ENCODE measurements at regions not wholly inside any gene's neighbourhood (a gene's known extent, or its start where the extent isn't known, plus 50 kb on each side); places are given as distances from the start of the nearest gene placed in this dataset.
"Not testable (repeated sequence)": the region's sequence is repeated elsewhere in the genome, so short reads cannot be mapped to it uniquely, and the experiment has no call there.

DNA sequence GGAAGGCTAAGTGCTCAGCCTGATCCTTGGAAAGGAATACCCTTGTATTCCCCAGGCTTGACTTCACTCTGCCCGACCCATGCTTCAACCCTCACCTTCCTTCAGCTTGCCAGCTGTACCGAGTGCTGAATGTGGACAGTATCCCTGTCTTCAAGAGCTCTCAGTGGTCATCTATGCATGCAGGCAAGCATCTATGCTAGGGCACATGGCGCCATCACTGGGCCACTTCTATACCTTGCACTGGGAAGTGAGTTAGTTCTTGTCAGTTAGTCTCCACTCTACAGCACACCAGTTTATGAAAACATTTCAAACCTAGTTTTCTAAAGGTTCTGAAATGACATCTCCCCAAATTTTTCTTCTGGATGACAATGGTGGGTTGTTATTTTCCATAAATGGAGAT, 82.0 kb upstream of the MYRIP start:
- no peaks in the 10 kb centered on the region for H3K4me1 Mint-ChIP-seq (ENCODE audit: low read depth)
- no peak overlapping the region for H3K27ac Mint-ChIP-seq
- DNase-seq (ENCODE audit: low spot score) = no peak
- no peak overlapping the region for H3K4me3 Mint-ChIP-seq
- no peaks in the 10 kb centered on the region for H3K36me3 Mint-ChIP-seq (ENCODE audit: low read depth)
- intact Hi-C loops (cut with micrococcal nuclease) = no loop called here
- H3K27me3 Mint-ChIP-seq (ENCODE audit: insufficient read depth) = no peaks in the 10 kb centered on the region
- H3K9me3 Mint-ChIP-seq = no peaks in the 10 kb centered on the region

- H3K27me3 Mint-ChIP-seq (ENCODE audit: insufficient read depth) = no peaks in the 10 kb centered on the region
- H3K36me3 Mint-ChIP-seq (ENCODE audit: low read depth) = no peaks in the 10 kb centered on the region
- intact Hi-C loops (cut with micrococcal nuclease) = no loop called here
- H3K9me3 Mint-ChIP-seq = no peaks in the 10 kb centered on the region
- no peak overlapping the region for H3K27ac Mint-ChIP-seq
- no peaks in the 10 kb centered on the region for H3K4me1 Mint-ChIP-seq (ENCODE audit: low read depth)
- no peak overlapping the region for H3K4me3 Mint-ChIP-seq
- no peak for DNase-seq (ENCODE audit: low spot score)
Measured at GRCh38 chr3:39733804-39734203, 75.6 kb upstream of the MYRIP start.

GRCh38 chr3:39739658-39740057, 69.8 kb upstream of the MYRIP start:
- H3K36me3 Mint-ChIP-seq (ENCODE audit: low read depth); H3K27me3 Mint-ChIP-seq (ENCODE audit: insufficient read depth); H3K9me3 Mint-ChIP-seq; H3K27ac Mint-ChIP-seq; H3K4me3 Mint-ChIP-seq; DNase-seq (ENCODE audit: low spot score); intact Hi-C loops (cut with micrococcal nuclease); H3K4me1 Mint-ChIP-seq (ENCODE audit: low read depth): not testable (repeated sequence)

- Mint-ChIP-seq H3K9me3 (peaks cover 3% of the 10 kb centered on the region), H3K36me3 (ENCODE audit: low read depth) (no peaks in the 10 kb centered on the region), H3K4me3 (no peak overlapping the region), H3K27me3 (ENCODE audit: insufficient read depth) (no peaks in the 10 kb centered on the region), H3K4me1 (ENCODE audit: low read depth) (no peaks in the 10 kb centered on the region), H3K27ac (no peak overlapping the region)
- intact Hi-C loops (cut with micrococcal nuclease) = no loop called here
- DNase-seq (ENCODE audit: low spot score) = no peak
Measured at GRCh38 chr3:39744746-39745145, 64.7 kb upstream of the MYRIP start.

- Mint-ChIP-seq H3K27me3 (ENCODE audit: insufficient read depth) (no peaks in the 10 kb centered on the region), H3K4me3 (no peak overlapping the region), H3K9me3 (no peaks in the 10 kb centered on the region), H3K4me1 (ENCODE audit: low read depth) (no peaks in the 10 kb centered on the region), H3K36me3 (ENCODE audit: low read depth) (no peaks in the 10 kb centered on the region), H3K27ac (no peak overlapping the region)
- DNase-seq (ENCODE audit: low spot score) = no peak
- intact Hi-C loops (cut with micrococcal nuclease) = no loop called here
Measured at GRCh38 chr3:39748002-39748401, 61.4 kb upstream of the MYRIP start.

DNA sequence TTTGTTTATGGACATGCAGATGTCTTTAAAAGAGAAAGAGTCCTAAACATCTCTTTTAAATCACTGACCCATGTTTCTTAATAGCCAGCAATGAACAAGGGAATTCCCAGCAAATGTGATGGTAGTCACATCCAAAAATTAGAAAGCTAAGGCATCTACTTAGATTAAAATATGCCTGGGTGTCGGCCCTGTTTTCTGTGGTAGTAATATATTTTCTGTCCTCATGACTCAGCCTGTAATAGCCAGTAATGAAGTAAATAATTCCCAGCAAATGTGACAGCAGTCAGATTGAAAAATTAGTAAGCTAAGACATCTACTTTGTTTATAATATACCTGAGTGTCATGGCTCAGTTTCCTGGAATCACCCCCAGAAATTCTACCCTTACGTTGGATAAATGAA, 60.6 kb upstream of the MYRIP start:
- no peak overlapping the region for H3K27ac Mint-ChIP-seq
- intact Hi-C loops (cut with micrococcal nuclease) = no loop called here
- no peaks in the 10 kb centered on the region for H3K9me3 Mint-ChIP-seq
- no peak overlapping the region for H3K4me3 Mint-ChIP-seq
- H3K4me1 Mint-ChIP-seq (ENCODE audit: low read depth) = no peaks in the 10 kb centered on the region
- H3K36me3 Mint-ChIP-seq (ENCODE audit: low read depth) = no peaks in the 10 kb centered on the region
- no peaks in the 10 kb centered on the region for H3K27me3 Mint-ChIP-seq (ENCODE audit: insufficient read depth)
- DNase-seq (ENCODE audit: low spot score) = no peak

DNA sequence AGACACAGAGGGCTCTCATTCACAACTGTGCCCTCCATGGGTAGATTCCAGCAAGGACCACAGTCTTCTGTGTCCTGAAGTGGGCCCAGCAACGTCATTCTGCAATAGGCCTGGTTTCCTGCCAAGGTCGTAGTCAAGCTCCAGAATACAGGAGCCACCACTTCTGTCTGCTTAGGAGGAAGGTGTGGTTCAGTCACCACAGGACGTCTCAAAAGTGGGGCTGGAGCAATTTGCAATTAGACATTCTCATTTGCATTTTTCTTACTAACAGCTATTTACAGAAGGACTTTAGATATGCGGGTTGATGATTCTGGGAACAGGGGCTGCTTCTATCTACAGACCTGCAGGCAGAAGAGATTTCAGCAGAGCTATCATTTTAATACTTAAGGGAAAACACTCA, 58.7 kb upstream of the MYRIP start:
- intact Hi-C loops (cut with micrococcal nuclease) = no loop called here
- no peaks in the 10 kb centered on the region for H3K9me3 Mint-ChIP-seq
- H3K36me3 Mint-ChIP-seq (ENCODE audit: low read depth) = no peaks in the 10 kb centered on the region
- no peaks in the 10 kb centered on the region for H3K4me1 Mint-ChIP-seq (ENCODE audit: low read depth)
- no peaks in the 10 kb centered on the region for H3K27me3 Mint-ChIP-seq (ENCODE audit: insufficient read depth)
- no peak for DNase-seq (ENCODE audit: low spot score)
- H3K27ac Mint-ChIP-seq = no peak overlapping the region
- H3K4me3 Mint-ChIP-seq = no peak overlapping the region

DNA sequence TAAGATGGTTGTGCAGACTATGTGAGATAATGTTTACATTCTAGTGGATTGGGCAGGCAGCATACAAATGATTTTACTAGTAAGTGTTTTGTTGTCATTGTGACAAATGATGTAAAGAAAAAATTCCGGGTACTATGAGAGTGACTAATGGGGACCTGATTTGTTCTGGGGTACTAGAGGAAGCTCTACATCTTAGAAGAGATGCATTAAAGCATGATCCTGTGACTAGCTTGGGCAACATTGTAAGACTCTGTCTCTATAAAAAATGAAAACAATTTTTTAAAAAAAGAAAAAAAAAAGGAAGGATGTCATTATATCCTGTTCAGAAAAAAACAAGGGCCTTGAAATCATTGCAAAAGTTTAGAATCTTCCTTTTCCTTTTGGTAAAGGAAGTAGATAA, 58.1 kb upstream of the MYRIP start:
- H3K27me3 Mint-ChIP-seq (ENCODE audit: insufficient read depth) = no peaks in the 10 kb centered on the region
- H3K36me3 Mint-ChIP-seq (ENCODE audit: low read depth) = no peaks in the 10 kb centered on the region
- DNase-seq (ENCODE audit: low spot score) = no peak
- H3K27ac Mint-ChIP-seq = no peak overlapping the region
- no peaks in the 10 kb centered on the region for H3K4me1 Mint-ChIP-seq (ENCODE audit: low read depth)
- H3K9me3 Mint-ChIP-seq = no peaks in the 10 kb centered on the region
- intact Hi-C loops (cut with micrococcal nuclease) = no loop called here
- no peak overlapping the region for H3K4me3 Mint-ChIP-seq

- intact Hi-C loops (cut with micrococcal nuclease) = no loop called here
- no peaks in the 10 kb centered on the region for H3K36me3 Mint-ChIP-seq (ENCODE audit: low read depth)
Measured at GRCh38 chr3:39752019-39752637, 57.3 kb upstream of the MYRIP start.

DNA sequence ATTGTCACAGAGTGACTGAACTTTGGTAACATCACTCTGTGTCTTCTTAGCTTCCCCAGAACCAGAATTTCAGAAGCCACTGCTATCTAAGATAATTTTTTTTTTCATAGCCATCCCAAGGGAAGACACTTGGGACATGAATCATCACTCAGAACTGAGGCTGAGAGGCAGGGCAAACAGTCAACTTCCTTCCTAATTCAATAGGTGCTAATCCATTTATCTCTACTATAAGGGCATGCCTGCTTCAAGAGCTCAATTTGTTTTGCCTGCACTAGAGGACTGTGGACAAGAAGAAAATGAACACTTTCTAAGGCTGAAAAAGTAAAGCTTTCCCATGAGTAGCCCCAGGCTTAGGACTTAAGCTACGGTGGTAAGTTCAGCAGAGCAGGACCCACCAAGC, 56.7 kb upstream of the MYRIP start:
- H3K27me3 Mint-ChIP-seq (ENCODE audit: insufficient read depth) = no peaks in the 10 kb centered on the region
- H3K36me3 Mint-ChIP-seq (ENCODE audit: low read depth) = no peaks in the 10 kb centered on the region
- no peaks in the 10 kb centered on the region for H3K9me3 Mint-ChIP-seq
- no peak overlapping the region for H3K27ac Mint-ChIP-seq
- intact Hi-C loops (cut with micrococcal nuclease) = no loop called here
- no peak overlapping the region for H3K4me3 Mint-ChIP-seq
- H3K4me1 Mint-ChIP-seq (ENCODE audit: low read depth) = no peaks in the 10 kb centered on the region
- DNase-seq (ENCODE audit: low spot score) = no peak

More at GRCh38 chr3:39752019-39752637, 57.3 kb upstream of the MYRIP start:
- Mint-ChIP-seq H3K4me3 (no peak overlapping the region), H3K27ac (no peak overlapping the region), H3K27me3 (ENCODE audit: insufficient read depth) (no peaks in the 10 kb centered on the region), H3K4me1 (ENCODE audit: low read depth) (no peaks in the 10 kb centered on the region), H3K9me3 (no peaks in the 10 kb centered on the region)
- no peak for DNase-seq (ENCODE audit: low spot score)

GRCh38 chr3:39753391-39753790, 56.0 kb upstream of the MYRIP start:
- Mint-ChIP-seq H3K36me3 (ENCODE audit: low read depth) (no peaks in the 10 kb centered on the region), H3K9me3 (no peaks in the 10 kb centered on the region), H3K27me3 (ENCODE audit: insufficient read depth) (no peaks in the 10 kb centered on the region), H3K4me3 (no peak overlapping the region), H3K27ac (no peak overlapping the region), H3K4me1 (ENCODE audit: low read depth) (no peaks in the 10 kb centered on the region)
- intact Hi-C loops (cut with micrococcal nuclease) = no loop called here
- no peak for DNase-seq (ENCODE audit: low spot score)

DNA sequence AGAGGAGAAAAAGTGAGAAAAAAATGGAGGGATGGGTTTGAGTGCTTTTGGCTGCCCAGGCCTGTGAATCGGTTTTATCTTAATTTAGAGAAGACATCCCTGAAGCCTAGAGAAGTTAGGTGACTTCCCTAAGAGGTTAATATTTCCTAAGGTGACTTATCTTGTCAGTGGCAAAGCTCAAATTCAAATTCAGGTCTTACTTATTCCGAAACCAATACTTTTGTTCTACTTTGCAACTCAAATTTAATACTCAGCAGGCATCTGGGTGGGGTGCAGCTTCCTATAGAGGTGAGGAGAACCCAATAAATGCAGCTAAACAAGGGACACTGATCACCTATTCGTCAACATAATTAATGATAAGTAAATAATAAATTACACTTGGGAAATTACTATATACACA, 54.9 kb upstream of the MYRIP start:
- Mint-ChIP-seq H3K27ac (no peak overlapping the region), H3K36me3 (ENCODE audit: low read depth) (no peaks in the 10 kb centered on the region), H3K4me1 (ENCODE audit: low read depth) (no peaks in the 10 kb centered on the region), H3K27me3 (ENCODE audit: insufficient read depth) (no peaks in the 10 kb centered on the region), H3K9me3 (no peaks in the 10 kb centered on the region), H3K4me3 (no peak overlapping the region)
- DNase-seq (ENCODE audit: low spot score) = no peak
- intact Hi-C loops (cut with micrococcal nuclease) = no loop called here

GRCh38 chr3:39755100-39755499, 54.3 kb upstream of the MYRIP start:
- H3K4me1 Mint-ChIP-seq (ENCODE audit: low read depth) = no peaks in the 10 kb centered on the region
- intact Hi-C loops (cut with micrococcal nuclease) = no loop called here
- H3K4me3 Mint-ChIP-seq = no peak overlapping the region
- H3K27ac Mint-ChIP-seq = no peak overlapping the region
- H3K9me3 Mint-ChIP-seq = no peaks in the 10 kb centered on the region
- H3K36me3 Mint-ChIP-seq (ENCODE audit: low read depth) = no peaks in the 10 kb centered on the region
- no peak for DNase-seq (ENCODE audit: low spot score)
- H3K27me3 Mint-ChIP-seq (ENCODE audit: insufficient read depth) = no peaks in the 10 kb centered on the region

DNA sequence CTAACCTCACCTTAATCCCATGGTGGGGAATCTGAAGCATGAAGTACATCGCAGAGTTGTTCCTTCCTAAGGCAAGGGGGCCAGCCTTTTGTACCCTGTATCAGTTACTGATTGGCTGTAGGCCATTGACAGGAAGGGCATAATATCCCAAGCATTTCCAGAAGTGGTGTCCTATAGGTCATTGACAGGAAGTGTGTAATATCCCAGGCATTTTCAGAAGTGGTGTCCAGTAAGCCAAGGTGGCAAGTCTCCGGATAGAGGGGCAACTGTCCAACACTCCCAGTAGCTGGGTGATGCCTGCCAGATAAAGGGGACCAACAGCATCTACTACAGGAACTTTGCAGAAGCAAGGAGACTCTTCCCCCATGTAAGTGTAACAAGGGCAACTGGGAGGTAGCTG, 52.1 kb upstream of the MYRIP start:
- Mint-ChIP-seq H3K4me3 (no peak overlapping the region), H3K27ac (no peak overlapping the region), H3K9me3 (no peaks in the 10 kb centered on the region), H3K36me3 (ENCODE audit: low read depth) (no peaks in the 10 kb centered on the region), H3K27me3 (ENCODE audit: insufficient read depth) (peaks cover 2% of the 10 kb centered on the region), H3K4me1 (ENCODE audit: low read depth) (no peaks in the 10 kb centered on the region)
- DNase-seq (ENCODE audit: low spot score) = no peak
- intact Hi-C loops (cut with micrococcal nuclease) = no loop called here

All from activated T-helper 1 cell treated with anti-CD3 and anti-CD28 coated beads, Interleukin-12 subunit alpha, Interleukin-12 subunit beta, Interleukin-2, Interleukin-4 antibody, amounts not matched to agents 30 ng/mL and 10 ng/mL and 1 ng/mL, durations not matched to agents 14 hours and 24 hours and 36 hours (primary cell).